ENCODE measurements at regions not wholly inside any gene's neighbourhood (a gene's known extent, or its start where the extent isn't known, plus 50 kb on each side); places are given as distances from the start of the nearest gene placed in this dataset.
"Not testable (repeated sequence)": the region's sequence is repeated elsewhere in the genome, so short reads cannot be mapped to it uniquely, and the experiment has no call there.

GRCh38 chr2:48197618-48198017 lies 116.9 kb upstream of the FOXN2 start:
- 90 to 95% methylated on average over 1 of the region's 1 CpG for WGBS, 2 donors
- no peaks in the 10 kb centered on the region for H3K9me3 ChIP-seq
- intact Hi-C loops (cut with DNase I) = no loop called here
- H3K4me3 ChIP-seq (replicated peaks in 1 of 3) = no peak overlapping the region
- TF ChIP-seq CTCF (IDR thresholded peaks at IDR 0.05) = no peak
- no peak for TF ChIP-seq POLR2A (IDR thresholded peaks at IDR 0.05)
- no peaks in the 10 kb centered on the region for H3K27me3 ChIP-seq
- no peak for DNase-seq
- H3K36me3 ChIP-seq = no peaks in the 10 kb centered on the region
- H3K27ac ChIP-seq = no peak overlapping the region
- no peaks in the 10 kb centered on the region for H3K4me1 ChIP-seq

- Histone ChIP-seq H3K9me3 (no peaks in the 10 kb centered on the region), H3K4me1 (no peaks in the 10 kb centered on the region), H3K27ac (no peak overlapping the region), H3K36me3 (no peaks in the 10 kb centered on the region), H3K27me3 (no peaks in the 10 kb centered on the region), H3K4me3 (replicated peaks in 1 of 3) (no peak overlapping the region)
- TF ChIP-seq POLR2A (IDR thresholded peaks at IDR 0.05) = no peak
- WGBS, 2 donors = 88% methylated on average over 1 of the region's 1 CpG
- no peak for DNase-seq
- intact Hi-C loops (cut with DNase I) = no loop called here
These were observed 116.1 kb upstream of the FOXN2 start for GRCh38 chr2:48198371-48198770.

GRCh38 chr2:48199070-48199469 lies 115.4 kb upstream of the FOXN2 start:
- DNase-seq = no peak
- no peak overlapping the region for H3K27ac ChIP-seq
- H3K4me3 ChIP-seq (replicated peaks in 1 of 3) = no peak overlapping the region
- no peaks in the 10 kb centered on the region for H3K9me3 ChIP-seq
- no peak for TF ChIP-seq CTCF (IDR thresholded peaks at IDR 0.05)
- TF ChIP-seq POLR2A (IDR thresholded peaks at IDR 0.05) = no peak
- H3K27me3 ChIP-seq = no peaks in the 10 kb centered on the region
- no peaks in the 10 kb centered on the region for H3K36me3 ChIP-seq
- H3K4me1 ChIP-seq = no peaks in the 10 kb centered on the region
- WGBS, 2 donors = 82 to 83% methylated on average over 7 of the region's 7 CpGs
- intact Hi-C loops (cut with DNase I) = no loop called here

- intact Hi-C loops (cut with DNase I) = no loop called here
- 88 to 89% methylated on average over 4 of the region's 4 CpGs for WGBS, 2 donors
- no peaks in the 10 kb centered on the region for H3K4me1 ChIP-seq
- H3K9me3 ChIP-seq = no peaks in the 10 kb centered on the region
- no peak for TF ChIP-seq CTCF (IDR thresholded peaks at IDR 0.05)
- no peak for TF ChIP-seq POLR2A (IDR thresholded peaks at IDR 0.05)
- H3K27ac ChIP-seq = no peak overlapping the region
- no peaks in the 10 kb centered on the region for H3K27me3 ChIP-seq
- DNase-seq = no peak
- no peaks in the 10 kb centered on the region for H3K36me3 ChIP-seq
- H3K4me3 ChIP-seq (replicated peaks in 1 of 3) = no peak overlapping the region
These were observed 113.7 kb upstream of the FOXN2 start for GRCh38 chr2:48200620-48201293.

GRCh38 chr2:48201435-48201834 lies 113.0 kb upstream of the FOXN2 start:
- H3K9me3 ChIP-seq; intact Hi-C loops (cut with DNase I); H3K36me3 ChIP-seq; H3K4me1 ChIP-seq; DNase-seq; H3K27me3 ChIP-seq; H3K4me3 ChIP-seq (replicated peaks in 1 of 3); H3K27ac ChIP-seq: not testable (repeated sequence)
- WGBS, 2 donors = 92 to 93% methylated on average over 2 of the region's 2 CpGs

- H3K4me3 ChIP-seq (replicated peaks in 1 of 3) = no peak overlapping the region
- no peaks in the 10 kb centered on the region for H3K9me3 ChIP-seq
- WGBS, 2 donors = 97 to 98% methylated on average over 5 of the region's 5 CpGs
- intact Hi-C loops (cut with DNase I) = no loop called here
- no peak for TF ChIP-seq CTCF (IDR thresholded peaks at IDR 0.05)
- TF ChIP-seq POLR2A (IDR thresholded peaks at IDR 0.05) = no peak
- no peaks in the 10 kb centered on the region for H3K4me1 ChIP-seq
- no peaks in the 10 kb centered on the region for H3K36me3 ChIP-seq
- H3K27ac ChIP-seq = no peak overlapping the region
- H3K27me3 ChIP-seq = no peaks in the 10 kb centered on the region
- DNase-seq = no peak
These were observed 111.4 kb upstream of the FOXN2 start for GRCh38 chr2:48202863-48203642.
